Activated naive CD4-positive, alpha-beta T cell treated with anti-CD3 and anti-CD28 coated beads for 36 hours (primary cell): ENCODE measurements at regions not wholly inside any gene's neighbourhood (a gene's known extent, or its start where the extent isn't known, plus 50 kb on each side); places are given as distances from the start of the nearest gene placed in this dataset.
"Not testable (repeated sequence)": the region's sequence is repeated elsewhere in the genome, so short reads cannot be mapped to it uniquely, and the experiment has no call there.

Experiments used
- CTCF ChIA-PET: fragments of 350-600 bp; sonication (Branson Sonifier 250); formaldehyde crosslinking; loops from one replicate; lab custom pipeline; 2021; ENCODE audit warnings: antibody characterized with exemption; lab: Charles Lee
- DNase-seq: peaks from one replicate; pipeline ENCODE4 v3.0.0-alpha.2; 2020
- H3K27ac Mint-ChIP-seq: one replicate; pipeline ENCODE4 v1.8.0; 2021; ENCODE audit warnings: mild to moderate bottlenecking, mixed read lengths
- H3K27me3 Mint-ChIP-seq: one replicate; pipeline ENCODE4 v1.8.0; 2021; ENCODE audit warnings: low read depth, mixed read lengths
- H3K36me3 Mint-ChIP-seq: one replicate; pipeline ENCODE4 v1.8.0; 2021; ENCODE audit warnings: low read depth, mixed read lengths
- H3K4me1 Mint-ChIP-seq: one replicate; pipeline ENCODE4 v1.8.0; 2021; ENCODE audit warnings: low read depth, mixed read lengths
- H3K4me3 Mint-ChIP-seq: one replicate; pipeline ENCODE4 v1.8.0; 2021; ENCODE audit warnings: mild to moderate bottlenecking, moderate library complexity, mixed read lengths
- H3K9me3 Mint-ChIP-seq: one replicate; pipeline ENCODE4 v1.8.0; 2021; ENCODE audit warnings: mixed read lengths
- intact Hi-C: fragments of 100-400 bp; cut with micrococcal nuclease; formaldehyde crosslinking; loops from one replicate; pipeline ENCODE4 v1.15.1; 2023

DNA sequence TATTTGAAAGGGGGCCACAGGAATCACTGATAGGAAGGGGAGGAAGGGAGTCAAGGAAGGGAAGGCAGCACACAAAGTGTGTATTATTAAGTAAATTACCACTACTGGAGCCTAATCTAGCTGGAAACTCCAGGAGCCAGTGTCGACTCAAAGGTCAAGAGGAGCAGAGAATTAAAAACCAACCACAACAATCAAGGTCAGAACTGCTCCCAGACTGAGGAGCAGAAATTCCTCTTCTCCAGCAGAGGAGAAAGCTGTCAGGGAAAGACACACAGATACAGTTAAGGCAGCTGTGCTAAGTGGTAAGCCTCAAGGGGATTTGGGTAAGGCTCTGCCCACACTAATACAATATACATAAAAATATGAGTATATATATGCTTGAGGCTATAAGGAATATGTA lies 87.5 kb upstream of the PTPN13 start:
- Mint-ChIP-seq H3K4me3 (no peak overlapping the region), H3K27me3 (peaks cover 18% of the 10 kb centered on the region), H3K9me3 (no peaks in the 10 kb centered on the region), H3K27ac (no peak overlapping the region), H3K4me1 (no peaks in the 10 kb centered on the region), H3K36me3 (no peaks in the 10 kb centered on the region)
- CTCF ChIA-PET = interaction anchor here (1.1 kb wide), 1 partner anchor 8 kb away, joined by 5 read pairs; no protein-coding TSS in a partner anchor
- no peak for DNase-seq
- intact Hi-C loops = no loop called here

DNA sequence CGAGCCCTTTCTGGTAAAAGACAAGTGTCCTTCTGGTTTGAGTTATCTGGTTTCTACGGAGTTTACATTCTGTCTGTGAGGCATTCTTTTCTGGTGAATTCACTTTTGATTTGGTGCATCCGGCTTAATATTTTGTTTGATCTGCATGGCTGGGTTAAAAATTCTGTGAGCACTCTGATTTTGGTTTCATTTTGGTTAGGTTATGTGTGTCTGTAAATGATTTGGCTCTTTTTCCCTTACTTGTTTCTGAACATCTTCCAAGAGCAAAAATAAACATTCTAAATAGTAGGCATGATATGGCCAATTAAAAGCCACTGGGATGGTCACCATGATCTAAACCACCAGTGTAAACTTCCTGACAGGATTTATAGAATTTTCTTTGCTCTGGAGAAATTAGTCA lies 85.7 kb upstream of the PTPN13 start:
- no peaks in the 10 kb centered on the region for H3K9me3 Mint-ChIP-seq
- CTCF ChIA-PET = no interaction called here

DNA sequence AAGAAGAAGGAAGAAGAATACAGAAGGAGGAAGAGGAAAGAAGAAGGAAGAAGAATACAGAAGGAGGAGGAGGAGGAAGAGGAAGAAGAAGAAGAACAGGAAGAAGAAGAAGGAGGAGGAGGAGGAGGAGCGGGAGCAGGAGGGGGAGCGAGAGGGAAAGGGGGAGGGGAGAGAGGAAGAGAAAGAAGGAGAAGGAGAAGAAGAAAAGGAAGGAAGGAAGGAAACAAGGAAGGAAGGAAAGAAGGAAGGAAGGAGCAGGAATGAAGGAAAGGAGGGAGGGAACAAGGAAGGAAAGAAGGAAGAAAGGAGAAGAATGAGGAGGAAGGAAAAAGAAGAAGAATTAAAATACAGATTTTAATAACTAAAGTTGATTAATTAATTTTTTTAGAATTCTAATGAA lies 82.5 kb upstream of the PTPN13 start:
- CTCF ChIA-PET = no interaction called here
- no peaks in the 10 kb centered on the region for H3K36me3 Mint-ChIP-seq
- no peaks in the 10 kb centered on the region for H3K4me1 Mint-ChIP-seq
- no peak overlapping the region for H3K4me3 Mint-ChIP-seq
- intact Hi-C loops = no loop called here
- no peak overlapping the region for H3K27ac Mint-ChIP-seq
- H3K9me3 Mint-ChIP-seq = no peaks in the 10 kb centered on the region
- H3K27me3 Mint-ChIP-seq = peaks cover 5% of the 10 kb centered on the region
- no peak for DNase-seq

More for the DNA sequence above, 85.7 kb upstream of the PTPN13 start:
- Mint-ChIP-seq H3K4me3 (no peak overlapping the region), H3K27ac (no peak overlapping the region), H3K27me3 (peaks cover 12% of the 10 kb centered on the region), H3K4me1 (no peaks in the 10 kb centered on the region), H3K36me3 (no peaks in the 10 kb centered on the region)
- DNase-seq = no peak
- intact Hi-C loops = no loop called here

DNA sequence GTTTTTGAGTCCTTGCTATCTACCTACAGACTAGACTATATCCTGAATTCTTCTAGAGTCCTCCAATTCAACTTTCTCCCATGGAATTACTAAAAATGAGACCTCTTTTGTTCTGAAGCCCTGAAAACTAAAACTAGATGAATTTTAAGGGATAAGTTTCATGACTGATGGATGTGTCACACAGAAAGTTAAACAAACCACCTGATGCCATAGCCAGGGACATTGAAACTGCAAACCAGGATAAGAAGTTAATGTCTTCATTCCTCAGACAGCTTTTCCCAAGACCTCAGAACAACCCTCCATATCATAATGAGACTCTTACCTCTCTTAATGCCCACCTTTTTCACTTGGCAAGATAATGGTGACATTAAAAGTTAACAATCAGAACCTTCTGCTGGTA lies 81.5 kb upstream of the PTPN13 start:
- Mint-ChIP-seq H3K4me1 (no peaks in the 10 kb centered on the region), H3K27ac (no peak overlapping the region), H3K27me3 (peaks cover 5% of the 10 kb centered on the region), H3K36me3 (no peaks in the 10 kb centered on the region), H3K4me3 (no peak overlapping the region), H3K9me3 (no peaks in the 10 kb centered on the region)
- intact Hi-C loops = no loop called here
- CTCF ChIA-PET = interaction anchor here (0.6 to 0.9 kb wide), 3 partner anchors 13 to 143 kb away, joined by 3 to 5 read pairs (median 4); no protein-coding TSS in a partner anchor
- DNase-seq = no peak

DNA sequence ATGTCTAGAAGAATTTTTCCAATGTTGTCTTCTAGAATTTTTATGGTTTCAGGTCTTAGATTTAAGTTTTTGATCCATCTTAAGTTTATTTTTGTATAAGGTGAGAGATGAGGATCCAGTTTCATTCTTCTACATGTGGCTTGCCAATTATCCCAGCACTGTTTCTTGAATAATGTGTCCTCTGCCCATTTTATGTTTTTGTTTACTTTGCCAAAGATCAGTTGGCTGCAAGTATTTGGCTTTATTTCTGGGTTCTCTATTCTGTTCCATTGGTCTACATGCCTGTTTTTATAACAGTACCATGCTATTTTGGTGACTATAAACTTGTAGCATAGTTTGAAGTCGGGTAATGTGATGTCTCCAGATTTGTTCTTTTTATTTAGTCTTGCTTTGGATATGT lies 78.2 kb upstream of the PTPN13 start:
- intact Hi-C loops, CTCF ChIA-PET, H3K27ac Mint-ChIP-seq, DNase-seq, H3K36me3 Mint-ChIP-seq, H3K4me1 Mint-ChIP-seq, H3K9me3 Mint-ChIP-seq, H3K4me3 Mint-ChIP-seq: not testable (repeated sequence)
- H3K27me3 Mint-ChIP-seq = peaks cover 18% of the 10 kb centered on the region

DNA sequence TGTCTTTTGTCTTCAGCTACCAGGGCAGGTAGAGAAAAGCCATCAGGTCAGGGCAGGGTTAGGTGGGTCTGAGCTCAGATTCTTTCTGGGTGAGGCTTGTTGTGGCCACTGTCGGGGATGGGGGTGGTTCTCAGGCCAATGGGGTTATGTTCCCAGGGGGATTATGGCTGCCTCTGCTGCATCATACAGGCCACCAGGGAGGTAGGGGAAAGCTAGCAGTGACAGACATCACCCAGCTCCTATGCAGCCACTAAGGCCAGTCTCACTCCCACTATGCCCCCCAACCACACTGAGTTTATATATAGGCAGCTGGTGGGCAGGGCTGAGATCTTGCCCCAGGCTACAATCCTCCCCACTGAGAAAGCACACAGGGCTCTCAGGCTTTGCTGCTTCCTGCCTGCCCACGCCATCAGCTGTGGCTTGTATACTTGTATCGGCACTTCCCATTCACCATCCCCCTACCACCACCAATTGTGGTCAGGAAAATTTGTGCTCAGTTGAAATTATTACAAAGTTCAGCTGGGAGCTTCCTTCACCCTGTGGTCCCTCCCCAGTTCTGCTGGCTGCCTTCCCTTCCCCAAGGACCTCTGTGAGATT lies 72.6 kb upstream of the PTPN13 start:
- no peaks in the 10 kb centered on the region for H3K4me1 Mint-ChIP-seq

DNA sequence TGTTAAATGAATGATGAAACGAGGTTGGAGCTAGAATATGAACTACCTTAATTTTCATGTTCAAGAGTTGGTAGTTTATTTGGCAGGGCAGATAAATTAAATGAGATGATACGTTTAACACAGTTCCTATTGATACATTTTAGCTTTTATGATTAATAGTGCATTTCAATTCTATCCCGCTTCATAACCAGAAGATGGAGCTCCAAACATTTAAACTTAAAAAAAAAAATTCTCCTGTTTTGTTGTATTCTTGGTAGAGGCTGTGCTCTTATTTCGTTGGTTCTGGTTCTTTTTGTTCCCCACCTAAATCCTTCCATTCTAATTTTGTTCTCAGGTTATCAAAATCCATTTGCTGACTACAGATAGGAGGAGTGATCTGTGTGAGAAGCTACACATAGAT lies 71.8 kb upstream of the PTPN13 start:
- peaks cover 31% of the 10 kb centered on the region for H3K27me3 Mint-ChIP-seq
- H3K27ac Mint-ChIP-seq = no peak overlapping the region
- H3K36me3 Mint-ChIP-seq = no peaks in the 10 kb centered on the region
- intact Hi-C loops = no loop called here
- CTCF ChIA-PET = interaction anchor here (0.9 to 2.9 kb wide), 4 partner anchors 17 to 373 kb away, joined by 3 to 10 read pairs (median 4); no protein-coding TSS in a partner anchor
- H3K9me3 Mint-ChIP-seq = peaks cover 12% of the 10 kb centered on the region
- H3K4me3 Mint-ChIP-seq = no peak overlapping the region
- H3K4me1 Mint-ChIP-seq = no peaks in the 10 kb centered on the region
- DNase-seq = no peak

More for the DNA sequence above, 72.6 kb upstream of the PTPN13 start:
- Mint-ChIP-seq H3K9me3 (peaks cover 12% of the 10 kb centered on the region), H3K4me3 (no peak overlapping the region), H3K27me3 (peaks cover 31% of the 10 kb centered on the region), H3K27ac (no peak overlapping the region), H3K36me3 (no peaks in the 10 kb centered on the region)
- CTCF ChIA-PET = interaction anchor here (0.6 to 2.9 kb wide), 4 partner anchors 22 to 381 kb away, joined by 3 to 10 read pairs (median 4); no protein-coding TSS in a partner anchor
- DNase-seq = no peak
- intact Hi-C loops = no loop called here

DNA sequence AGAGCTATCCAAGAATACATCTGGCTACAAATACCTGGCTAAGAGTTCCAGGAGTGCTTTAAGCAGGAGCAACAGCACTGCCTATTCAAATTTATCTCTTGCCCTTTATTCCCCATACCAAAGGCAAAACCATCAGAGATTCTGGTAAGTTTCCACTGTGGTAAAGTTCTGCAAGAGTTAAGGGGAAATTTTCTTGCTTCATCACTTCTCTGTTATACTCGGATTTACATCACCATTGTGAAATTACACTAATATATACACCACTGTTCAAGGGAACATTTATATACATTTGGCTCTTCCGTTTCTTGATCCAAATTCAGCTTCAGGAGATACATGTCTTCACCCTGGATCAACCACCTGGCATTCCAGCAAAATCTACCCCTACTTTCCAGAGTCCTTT lies 70.8 kb upstream of the PTPN13 start:
- Mint-ChIP-seq H3K27ac (no peak overlapping the region), H3K27me3 (peaks cover 35% of the 10 kb centered on the region), H3K9me3 (peaks cover 12% of the 10 kb centered on the region), H3K4me3 (no peak overlapping the region), H3K36me3 (no peaks in the 10 kb centered on the region), H3K4me1 (no peaks in the 10 kb centered on the region)
- intact Hi-C loops = no loop called here
- no peak for DNase-seq
- CTCF ChIA-PET = interaction anchor here (1.1 kb wide), 1 partner anchor 372 kb away, joined by 4 read pairs; no protein-coding TSS in a partner anchor

DNA sequence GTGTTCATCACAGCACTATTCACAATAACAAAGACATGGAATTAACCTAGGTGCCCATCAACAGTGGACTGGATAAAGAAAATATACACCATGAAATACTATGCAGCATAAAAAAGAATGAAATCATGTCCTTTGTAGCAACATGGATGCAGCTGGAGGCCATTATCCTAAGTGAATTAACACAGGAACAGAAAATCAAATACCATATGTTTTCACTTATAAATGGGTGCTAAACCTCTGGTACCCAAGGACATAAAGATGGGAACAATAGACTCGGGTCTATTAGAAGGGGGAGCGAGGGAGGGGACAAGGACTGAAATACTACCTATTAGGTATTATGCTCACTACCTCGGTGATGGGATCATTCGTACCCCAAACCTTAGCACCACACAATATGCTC lies 66.4 kb upstream of the PTPN13 start:
- H3K36me3 Mint-ChIP-seq, H3K4me1 Mint-ChIP-seq, DNase-seq, H3K27ac Mint-ChIP-seq, H3K9me3 Mint-ChIP-seq, CTCF ChIA-PET, H3K4me3 Mint-ChIP-seq, intact Hi-C loops: not testable (repeated sequence)
- H3K27me3 Mint-ChIP-seq = peaks cover 18% of the 10 kb centered on the region

DNA sequence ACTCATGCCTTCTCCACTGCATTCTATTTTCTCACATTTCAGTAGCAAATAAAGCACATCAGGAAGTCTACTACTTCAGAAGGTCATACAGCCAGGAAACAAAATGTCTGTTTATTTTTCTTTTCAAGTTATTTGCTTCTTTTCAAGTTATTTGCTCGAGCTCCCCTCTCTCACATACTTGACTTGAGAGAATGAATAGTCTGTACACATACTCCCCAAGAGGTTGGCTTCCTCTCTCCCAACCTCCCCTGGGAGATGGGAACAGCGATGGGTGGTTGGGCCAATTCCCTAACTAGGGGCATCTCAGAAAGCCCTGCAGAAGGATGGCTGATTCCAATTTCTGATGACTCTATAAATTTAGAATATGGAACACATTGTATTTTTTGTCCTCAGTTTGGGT lies 64.7 kb upstream of the PTPN13 start:
- no peak overlapping the region for H3K27ac Mint-ChIP-seq
- H3K36me3 Mint-ChIP-seq = no peaks in the 10 kb centered on the region
- no peaks in the 10 kb centered on the region for H3K4me1 Mint-ChIP-seq
- DNase-seq = no peak
- intact Hi-C loops = no loop called here
- no peaks in the 10 kb centered on the region for H3K9me3 Mint-ChIP-seq
- peaks cover 12% of the 10 kb centered on the region for H3K27me3 Mint-ChIP-seq
- CTCF ChIA-PET = interaction anchor here (0.6 kb wide), 1 partner anchor 66 kb away, joined by 3 read pairs; no protein-coding TSS in a partner anchor
- no peak overlapping the region for H3K4me3 Mint-ChIP-seq

DNA sequence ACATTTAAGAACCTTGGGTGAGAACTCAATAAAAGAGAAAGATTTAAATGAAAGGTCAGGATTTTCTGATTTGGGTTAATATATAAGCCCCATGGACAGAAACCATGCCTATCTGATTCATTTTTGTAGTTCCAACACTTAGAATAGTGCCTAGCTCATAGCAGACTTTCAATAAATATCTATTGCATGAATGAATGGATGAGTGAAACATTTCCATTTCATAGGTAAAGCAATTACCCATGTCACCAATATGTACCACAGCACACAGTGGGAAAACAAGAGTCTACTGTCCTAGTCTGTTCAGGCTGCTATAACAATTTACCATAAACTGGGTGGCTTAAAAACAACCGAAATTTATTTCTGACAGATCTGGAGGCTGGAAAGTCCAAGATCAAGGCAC lies 63.9 kb upstream of the PTPN13 start:
- Mint-ChIP-seq H3K27ac (no peak overlapping the region), H3K9me3 (no peaks in the 10 kb centered on the region), H3K36me3 (no peaks in the 10 kb centered on the region), H3K4me3 (no peak overlapping the region), H3K27me3 (peaks cover 12% of the 10 kb centered on the region), H3K4me1 (no peaks in the 10 kb centered on the region)
- CTCF ChIA-PET = interaction anchor here (0.6 kb wide), 1 partner anchor 257 kb away, joined by 3 read pairs; no protein-coding TSS in a partner anchor
- no peak for DNase-seq
- intact Hi-C loops = no loop called here

DNA sequence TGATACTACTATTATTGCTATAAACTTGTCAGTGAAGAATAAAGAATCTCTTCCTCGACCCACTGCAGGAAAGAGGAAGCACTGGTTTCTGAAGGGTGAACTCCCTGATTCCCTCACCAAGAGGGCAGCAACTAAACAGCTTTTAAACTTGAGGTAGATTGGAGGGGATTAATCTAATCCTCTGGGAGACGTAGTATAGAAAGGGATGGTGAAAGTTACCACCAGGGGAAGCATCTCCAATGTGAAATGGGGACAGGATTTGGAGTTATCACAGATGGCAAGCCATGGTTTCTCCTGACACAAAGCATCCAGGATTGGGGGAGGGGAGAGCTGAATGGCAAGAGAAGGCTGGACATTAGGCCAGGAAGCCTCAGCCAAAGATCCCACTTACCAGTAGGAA lies 62.7 kb upstream of the PTPN13 start:
- Mint-ChIP-seq H3K4me3 (no peak overlapping the region), H3K9me3 (no peaks in the 10 kb centered on the region), H3K27ac (no peak overlapping the region), H3K36me3 (no peaks in the 10 kb centered on the region), H3K4me1 (no peaks in the 10 kb centered on the region), H3K27me3 (peaks cover 6% of the 10 kb centered on the region)
- CTCF ChIA-PET = no interaction called here
- DNase-seq = no peak
- intact Hi-C loops = no loop called here

DNA sequence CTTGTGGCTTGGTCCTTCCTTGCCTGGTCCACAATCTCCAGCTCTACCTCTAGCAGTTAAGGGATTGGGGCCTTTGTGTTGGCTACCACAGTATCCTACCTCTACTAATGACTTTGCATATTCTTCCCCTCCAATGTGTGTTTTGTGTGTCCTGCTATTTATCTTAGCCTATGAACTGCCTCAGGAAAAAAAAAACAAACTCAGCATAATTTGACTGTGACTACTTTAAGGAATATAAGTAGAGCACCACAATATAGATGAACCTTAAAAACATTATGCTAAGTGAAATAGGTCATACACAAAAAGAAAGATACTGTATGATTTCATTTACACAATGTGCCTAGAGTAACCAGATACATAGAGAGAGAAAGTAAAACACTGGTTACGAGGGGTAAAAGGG lies 61.3 kb upstream of the PTPN13 start:
- Mint-ChIP-seq H3K9me3 (no peaks in the 10 kb centered on the region), H3K4me1 (no peaks in the 10 kb centered on the region), H3K27ac (no peak overlapping the region), H3K27me3 (peaks cover 4% of the 10 kb centered on the region), H3K4me3 (no peak overlapping the region), H3K36me3 (no peaks in the 10 kb centered on the region)
- CTCF ChIA-PET = no interaction called here
- intact Hi-C loops = no loop called here
- no peak for DNase-seq
